Activated naive CD4-positive, alpha-beta T cell treated with Interleukin-2 at 50 U/mL for 16 hours (primary cell): ENCODE measurements at regions not wholly inside any gene's neighbourhood (a gene's known extent, or its start where the extent isn't known, plus 50 kb on each side); places are given as distances from the start of the nearest gene placed in this dataset.

Experiments used
- DNase-seq: peaks from one replicate; pipeline ENCODE4 v3.0.0-alpha.2; 2020

DNA sequence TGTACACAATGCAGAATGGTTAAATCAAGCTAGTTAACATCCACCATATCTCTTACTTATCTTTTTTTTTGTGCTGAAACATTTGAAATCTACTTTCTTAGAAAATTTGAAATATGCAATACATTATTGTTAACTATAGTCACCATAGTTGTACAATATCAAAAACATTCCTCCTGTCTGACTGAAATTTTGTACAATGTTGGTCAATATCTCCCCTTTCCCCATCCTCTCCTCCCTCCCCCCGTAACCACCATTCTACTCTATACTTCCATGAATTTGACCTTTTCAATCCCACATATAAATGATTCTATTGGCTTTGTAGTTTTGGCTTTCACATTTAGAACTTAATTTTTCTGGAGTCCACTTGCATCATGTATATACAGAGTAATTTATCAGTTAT, 63.5 kb upstream of the DCD start:
- DNase-seq, result no peak

DNA sequence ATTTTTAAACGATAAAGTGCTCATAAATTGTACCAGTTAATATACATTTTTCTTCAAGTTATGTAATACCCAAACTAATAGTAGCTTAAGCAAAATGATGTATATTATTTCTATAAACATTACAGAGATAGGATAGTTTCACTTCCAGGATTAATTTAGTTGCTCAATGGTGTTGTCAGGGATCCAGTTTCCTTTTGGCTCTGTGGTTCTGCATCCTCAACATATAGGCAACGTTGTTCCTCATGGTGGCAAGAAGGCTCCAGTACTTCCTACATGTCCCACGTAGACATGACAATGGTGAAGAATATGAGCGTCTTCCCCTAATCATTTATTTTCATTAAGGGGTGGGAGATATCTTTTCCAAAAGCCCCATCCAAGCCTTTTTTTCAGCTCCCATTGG, 60.7 kb upstream of the DCD start:
- DNase-seq, result no peak

DNA sequence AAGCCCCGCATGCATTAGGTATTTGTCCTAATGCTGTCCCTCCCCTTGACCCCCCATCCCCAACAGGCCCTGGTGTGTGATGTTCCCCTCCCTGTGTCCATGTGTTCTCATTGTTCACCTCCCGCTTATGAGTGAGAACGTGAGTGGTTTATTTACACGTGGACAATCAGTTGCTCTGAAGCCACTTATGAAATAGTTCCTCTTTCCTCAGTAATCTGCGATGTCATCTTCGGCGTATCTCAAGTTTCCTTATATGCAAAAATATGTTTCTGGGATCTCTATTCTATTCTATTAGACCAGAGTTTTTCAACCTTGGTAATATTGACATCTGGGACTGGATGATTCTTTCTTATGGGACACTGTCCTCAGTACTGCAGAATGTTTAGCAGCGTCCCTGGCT, 56.0 kb upstream of the DCD start:
- DNase-seq, result no peak

DNA sequence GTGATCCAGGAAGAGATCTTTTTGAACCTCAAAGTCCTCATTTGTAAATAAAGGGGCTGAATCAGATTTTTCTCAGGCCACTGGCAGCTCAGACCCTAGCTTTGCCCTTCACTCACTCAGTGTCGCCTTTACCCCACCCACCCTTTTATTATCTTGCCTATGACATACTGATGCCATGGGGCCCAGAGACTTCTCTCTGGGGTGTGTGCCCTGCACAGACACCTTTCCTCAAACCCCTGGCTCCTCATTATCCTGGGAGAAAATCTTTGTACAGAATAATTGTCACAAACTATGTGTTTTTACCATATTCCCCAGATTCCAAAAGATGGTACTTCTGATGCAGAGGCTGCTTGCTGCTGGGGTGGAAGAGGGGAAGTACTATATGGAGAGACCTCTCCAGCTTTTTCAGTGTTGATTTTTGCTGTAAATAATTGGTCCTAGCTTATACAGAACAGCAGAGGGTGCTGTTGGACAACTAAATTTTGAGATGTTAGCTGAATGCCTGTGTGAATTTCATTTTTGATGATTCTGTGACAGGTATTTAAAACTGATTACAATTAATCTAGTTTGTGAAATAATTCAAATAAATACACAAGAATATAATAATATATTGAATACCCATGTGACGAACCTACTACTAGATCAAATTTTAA, 53.9 kb upstream of the DCD start:
- DNase-seq, result no peak

DNA sequence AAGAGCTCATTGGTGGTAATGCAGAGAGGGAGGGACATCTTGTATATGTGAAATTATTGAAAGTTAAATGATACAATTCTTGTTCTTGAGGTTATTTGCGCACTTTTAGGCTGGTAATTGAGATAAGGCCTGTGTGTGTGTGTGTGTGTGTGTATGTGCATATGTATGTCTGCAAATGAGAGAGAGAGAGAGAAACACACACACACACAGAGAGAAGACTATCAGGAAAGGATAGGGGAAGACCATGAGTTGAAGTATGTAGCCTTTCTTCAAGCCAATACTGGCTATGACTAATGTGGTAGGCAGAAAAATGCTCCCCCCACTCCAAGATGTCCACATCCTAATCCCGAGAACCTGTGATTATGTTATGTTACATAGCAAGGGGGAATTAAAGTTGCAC, 52.7 kb upstream of the DCD start:
- no peak for DNase-seq

DNA sequence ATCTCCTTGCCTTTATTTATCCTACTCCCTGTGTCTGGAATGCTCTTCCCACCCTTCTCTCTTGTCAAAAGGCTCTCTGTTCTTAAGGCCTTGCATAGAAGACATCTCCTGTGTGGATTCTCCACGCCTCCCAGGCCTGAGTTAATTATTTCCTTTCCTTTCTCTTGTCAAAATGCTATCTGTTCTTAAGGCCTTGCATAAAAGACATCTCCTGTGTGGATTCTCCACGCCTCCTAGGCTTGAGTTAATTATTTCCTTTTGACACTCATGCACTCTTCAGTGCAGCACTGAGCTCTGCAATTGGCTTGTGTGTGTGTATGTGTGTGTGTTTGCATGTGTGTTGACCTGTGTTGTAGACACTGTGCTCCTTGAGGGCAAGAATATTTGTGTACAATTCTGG, 52.1 kb upstream of the DCD start:
- no peak for DNase-seq
